HEK293T (cell line): ENCODE measurements at regions not wholly inside any gene's neighbourhood (a gene's known extent, or its start where the extent isn't known, plus 50 kb on each side); places are given as distances from the start of the nearest gene placed in this dataset.

Experiments
- CTCF ChIA-PET: fragments of 350-600 bp; formaldehyde crosslinking; extraction: SDS; loops from one replicate; lab custom pipeline; 2021; ENCODE audit warnings: antibody characterized with exemption, inconsistent platforms; lab: Yijun Ruan, JAX
- POLR2A ChIA-PET: fragments of 350-600 bp; formaldehyde crosslinking; extraction: SDS; loops from one replicate; lab custom pipeline; 2020; ENCODE audit warnings: antibody characterized with exemption, inconsistent platforms; lab: Yijun Ruan, JAX
- DNase-seq: peaks from one replicate; pipeline ENCODE4 v3.0.0; 2012; ENCODE audit warnings: mixed read lengths; ENCODE audit errors: extremely low spot score
- ARNT ChIP-seq: fragments of 450-650 bp; IDR thresholded peaks from 2 replicates; pipeline ENCODE4 v1.6.1; 2017; ENCODE audit warnings: mild to moderate bottlenecking
- BHLHE40 ChIP-seq: fragments of 450-650 bp; IDR thresholded peaks from 2 replicates; pipeline ENCODE4 v1.6.1; 2016; ENCODE audit warnings: mild to moderate bottlenecking, moderate library complexity, borderline replicate concordance
- CTBP1 ChIP-seq: fragments of 450-650 bp; IDR thresholded peaks from 2 replicates; pipeline ENCODE4 v1.6.1; 2016; ENCODE audit warnings: borderline replicate concordance
- ELF4 ChIP-seq: fragments of 450-650 bp; IDR thresholded peaks from 2 replicates; pipeline ENCODE4 v1.6.1; 2017; ENCODE audit warnings: antibody characterized with exemption
- FOXA1 ChIP-seq: fragments of 450-650 bp; IDR thresholded peaks from 2 replicates; pipeline ENCODE4 v1.6.1; 2016; ENCODE audit warnings: mild to moderate bottlenecking
- FOXK2 ChIP-seq: fragments of 450-650 bp; IDR thresholded peaks from 2 replicates; pipeline ENCODE4 v1.6.1; 2016; ENCODE audit warnings: mild to moderate bottlenecking
- FOXM1 ChIP-seq: fragments of 450-650 bp; IDR thresholded peaks from 2 replicates; pipeline ENCODE4 v1.6.1; 2017; ENCODE audit warnings: mild to moderate bottlenecking, borderline replicate concordance
- HDGF ChIP-seq: fragments of 450-650 bp; IDR thresholded peaks from 2 replicates; pipeline ENCODE4 v1.6.1; 2017; ENCODE audit warnings: antibody characterized with exemption, borderline replicate concordance
- L3MBTL2 ChIP-seq: fragments of 450-650 bp; conservative IDR thresholded peaks from 2 replicates; pipeline ENCODE4 v1.6.1; 2016; ENCODE audit warnings: mild to moderate bottlenecking
- LEF1 ChIP-seq: fragments of 450-650 bp; IDR thresholded peaks from 2 replicates; pipeline ENCODE4 v1.6.1; 2017; ENCODE audit warnings: mild to moderate bottlenecking, borderline replicate concordance
- NFRKB ChIP-seq: fragments of 450-650 bp; IDR thresholded peaks from 2 replicates; pipeline ENCODE4 v1.6.1; 2016; ENCODE audit warnings: mild to moderate bottlenecking, moderate library complexity
- PKNOX1 ChIP-seq: fragments of 450-650 bp; IDR thresholded peaks from 2 replicates; pipeline ENCODE4 v1.6.1; 2016
- SP1 ChIP-seq: fragments of 450-650 bp; IDR thresholded peaks from 2 replicates; pipeline ENCODE4 v1.6.1; 2017
- SUZ12 ChIP-seq: fragments of 450-650 bp; IDR thresholded peaks from 2 replicates; pipeline ENCODE4 v1.6.1; 2016; ENCODE audit warnings: mild to moderate bottlenecking
- TARDBP ChIP-seq: fragments of 450-650 bp; IDR thresholded peaks from 2 replicates; pipeline ENCODE4 v1.6.1; 2016
- ZNF384 ChIP-seq: fragments of 450-650 bp; IDR thresholded peaks from 2 replicates; pipeline ENCODE4 v1.6.1; 2016

DNA sequence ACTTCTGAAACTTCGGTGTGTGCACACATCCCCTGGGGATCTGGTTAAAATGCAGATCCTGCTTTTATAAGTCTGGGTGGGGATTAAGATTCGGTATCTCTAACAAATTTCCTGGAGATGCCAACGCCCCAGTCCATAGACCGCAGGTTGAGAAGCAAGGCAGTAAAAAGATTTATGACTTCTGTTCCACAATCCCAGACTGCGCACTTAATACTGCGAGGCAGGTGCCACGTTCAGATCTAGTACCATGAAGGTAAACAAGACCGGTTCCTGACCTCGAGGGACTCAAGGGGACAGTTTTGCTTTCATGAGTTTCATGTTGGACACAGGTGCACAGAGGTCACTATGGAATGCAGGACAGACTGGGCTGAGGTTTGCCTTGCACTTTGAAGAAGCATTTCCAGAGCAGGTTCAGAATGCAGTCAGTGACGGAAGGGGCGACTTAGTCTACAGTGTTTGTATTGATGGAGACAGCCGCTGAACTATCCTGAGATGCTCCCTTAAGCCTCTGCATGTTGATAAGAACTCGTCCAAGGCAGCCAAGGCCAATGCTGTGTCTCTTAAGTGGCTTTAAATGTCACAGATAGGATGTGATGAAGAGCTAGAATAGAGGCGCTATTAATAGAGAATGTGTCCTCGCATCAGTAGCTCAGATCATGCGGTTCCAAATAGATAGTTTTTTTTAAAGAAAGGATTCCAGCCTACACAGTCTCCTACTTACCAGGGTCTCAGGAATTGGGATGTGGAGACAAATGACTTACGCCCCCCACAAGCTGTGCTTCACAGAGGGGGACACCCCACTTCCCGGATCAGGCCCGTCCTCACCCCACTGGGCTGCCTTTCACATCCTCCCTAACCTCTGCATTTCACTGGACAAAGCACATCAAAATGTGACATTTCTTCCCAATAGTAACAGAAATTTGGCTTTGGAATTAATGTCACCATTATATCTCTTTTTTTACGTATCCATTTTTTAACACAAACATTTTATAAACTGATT, 97.1 kb upstream of the IRS2 start:
- ChIA-PET POLR2A (no interaction called here), CTCF (no interaction called here)
- DNase-seq: no peak
- TF ChIP-seq FOXK2 (no peak), LEF1 (no peak), ZNF384 (no peak), FOXM1 (no peak), BHLHE40 (no peak), ELF4 (no peak), SP1 (no peak), L3MBTL2 (no peak), TARDBP (no peak), SUZ12 (no peak)

DNA sequence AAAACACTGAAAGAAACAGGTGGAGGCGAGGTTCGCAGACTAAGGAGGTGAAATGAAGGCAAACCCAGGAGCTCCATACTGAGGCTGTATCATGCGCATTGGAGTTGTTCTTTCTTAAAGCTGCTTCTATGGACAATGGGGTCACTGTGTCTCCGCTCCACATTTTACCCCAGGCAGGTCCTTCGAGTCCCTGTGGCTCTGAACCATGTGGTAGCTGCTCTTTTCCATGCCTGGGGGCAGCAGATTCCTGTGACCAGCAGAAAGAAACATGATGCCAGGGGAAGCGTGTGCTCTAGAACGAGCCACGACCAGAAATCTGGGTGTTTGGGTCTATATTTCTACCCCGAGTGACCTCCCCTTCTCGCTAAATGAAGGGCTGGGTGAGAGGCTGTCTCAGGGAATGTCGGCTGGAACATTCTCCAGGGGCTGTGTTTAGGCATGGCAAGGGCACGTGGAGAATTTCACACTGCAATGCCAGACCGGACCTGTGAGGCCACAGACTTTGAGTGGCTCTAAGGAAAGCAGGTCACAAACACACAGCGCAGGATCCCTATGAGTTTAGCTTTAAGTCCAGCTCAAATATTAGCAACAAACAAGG, 95.7 kb upstream of the IRS2 start:
- ChIA-PET POLR2A (no interaction called here), CTCF (no interaction called here)
- TF ChIP-seq FOXK2 (no peak), L3MBTL2 (no peak), ELF4 (no peak), NFRKB (no peak), ZNF384 (no peak), ARNT (no peak), TARDBP (no peak), LEF1 (no peak), CTBP1 (no peak)
- no peak for DNase-seq

- no peak for DNase-seq
- no peak for TF ChIP-seq ELF4
- TF ChIP-seq SP1: no peak
- TF ChIP-seq PKNOX1: no peak
- CTCF ChIA-PET: no interaction called here
- POLR2A ChIA-PET: no interaction called here
Measured at GRCh38 chr13:109881347-109881725, 95.0 kb upstream of the IRS2 start.

DNA sequence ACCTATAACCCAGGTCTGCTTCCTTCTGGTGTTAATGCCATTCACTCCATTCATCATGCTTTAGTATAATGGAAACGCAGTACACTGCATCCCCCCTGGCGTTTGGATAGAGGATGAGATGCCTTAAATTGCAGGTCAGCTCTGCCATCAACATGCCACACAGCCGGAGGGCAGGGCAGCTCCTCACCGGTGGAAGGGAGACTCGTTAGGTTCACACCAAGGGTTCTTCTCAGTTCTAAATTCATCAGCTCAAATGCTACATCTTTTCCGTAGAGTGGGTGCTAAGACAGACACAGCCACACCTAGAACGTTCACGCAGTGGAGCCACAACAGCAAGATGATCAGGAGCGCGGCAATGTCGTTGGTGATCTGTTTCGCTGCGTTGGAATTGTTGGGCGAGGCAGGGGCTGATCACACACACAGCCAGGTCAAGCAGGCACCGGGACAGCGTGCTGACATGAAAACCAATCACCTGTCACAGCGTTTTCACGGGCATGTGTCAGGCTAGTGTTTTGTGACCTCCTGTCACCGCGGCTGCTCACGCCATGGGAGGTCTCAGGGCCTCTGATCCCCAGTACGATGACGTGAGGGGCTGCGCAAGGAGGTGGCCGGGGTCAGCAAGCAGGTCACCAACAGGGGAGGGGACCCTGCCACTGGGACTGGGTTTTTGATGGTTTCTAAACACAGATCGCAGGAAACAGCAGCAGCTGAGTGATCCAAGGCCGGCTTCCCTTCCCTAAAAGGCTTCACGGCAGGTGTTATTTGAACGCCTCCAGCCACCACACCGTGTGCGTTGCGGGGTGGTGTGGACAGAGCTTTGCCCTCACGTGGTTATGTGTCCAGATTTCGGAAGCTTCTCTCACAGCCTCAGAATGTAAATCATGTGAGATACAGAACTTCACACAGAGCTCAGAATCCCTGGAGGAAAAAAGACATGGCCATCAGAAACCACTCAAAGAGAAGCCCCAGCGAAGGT, 94.3 kb upstream of the IRS2 start:
- no peak for DNase-seq
- CTCF ChIA-PET: no interaction called here
- TF ChIP-seq PKNOX1 (no peak), TARDBP (no peak), FOXM1 (no peak), ELF4 (no peak), CTBP1 (no peak), BHLHE40 (no peak), L3MBTL2 (no peak), SUZ12 (no peak), ARNT (no peak), ZNF384 (no peak)
- POLR2A ChIA-PET: no interaction called here

DNA sequence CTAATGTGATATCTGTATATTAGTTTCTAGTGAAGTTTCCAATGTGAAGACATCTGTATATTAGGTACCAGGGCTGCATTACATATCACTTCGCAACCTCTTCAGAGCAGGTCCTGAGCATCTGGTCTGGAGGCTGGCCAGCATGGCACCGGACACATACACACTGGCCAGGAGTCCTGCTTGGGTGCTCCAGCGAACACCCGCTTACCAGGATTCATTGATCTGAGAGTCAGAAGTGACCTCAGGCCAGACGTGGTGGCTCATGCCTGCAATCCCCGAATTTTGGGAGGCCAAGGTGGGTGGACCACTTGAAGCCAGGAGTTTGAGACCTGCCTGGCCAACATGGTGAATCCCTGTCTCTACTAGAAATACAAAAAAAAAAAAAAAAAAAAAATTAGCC, 93.0 kb upstream of the IRS2 start:
- DNase-seq: no peak
- TF ChIP-seq TARDBP (no peak), NFRKB (no peak), SP1 (no peak), FOXK2 (no peak), PKNOX1 (no peak), ZNF384 (no peak), BHLHE40 (no peak), ELF4 (no peak)
- ChIA-PET CTCF (no interaction called here), POLR2A (no interaction called here)

GRCh38 chr13:109877809-109878208, 91.4 kb upstream of the IRS2 start:
- DNase-seq: no peak
- TF ChIP-seq FOXK2 (no peak), FOXA1 (no peak), PKNOX1 (no peak), HDGF (no peak), ZNF384 (no peak), NFRKB (no peak)
- CTCF ChIA-PET: no interaction called here
- POLR2A ChIA-PET: no interaction called here
